Cardiac muscle cell (in vitro differentiated cells and primary cell): ENCODE measurements at regions not wholly inside any gene's neighbourhood (a gene's known extent, or its start where the extent isn't known, plus 50 kb on each side); places are given as distances from the start of the nearest gene placed in this dataset.

ENCODE experiments used
- DNase-seq, 2 donors: peaks; one replicate each; pipeline versions ENCODE4 v3.0.0 to v3.0.0-alpha.2; 2010 to 2017; ENCODE audit warnings: low read depth in 1 of 2, low spot score in 1 of 2
- H3K27ac ChIP-seq: fragments of 200-600 bp; sonication (generic); 2 replicates; pipeline ENCODE4 v1.5.1; 2016
- H3K27me3 ChIP-seq: fragments of 200-600 bp; sonication (generic); 2 replicates; pipeline ENCODE4 v1.6.0; 2016; ENCODE audit warnings: control low read depth
- H3K36me3 ChIP-seq: fragments of 200-600 bp; sonication (generic); 2 replicates; pipeline ENCODE4 v1.5.1; 2016; ENCODE audit warnings: control low read depth
- H3K4me1 ChIP-seq: fragments of 200-600 bp; sonication (generic); 2 replicates; pipeline ENCODE4 v1.8.1; 2017; ENCODE audit warnings: low read depth, mild to moderate bottlenecking, mixed run types
- H3K4me3 ChIP-seq: fragments of 200-600 bp; sonication (generic); 2 replicates; pipeline ENCODE4 v1.5.1; 2016; ENCODE audit warnings: mild to moderate bottlenecking
- H3K9me3 ChIP-seq: fragments of 200-600 bp; sonication (generic); 2 replicates; pipeline ENCODE4 v1.5.1; 2017; ENCODE audit warnings: low read depth, mild to moderate bottlenecking, control low read depth
- TF ChIP-seq, protein P1 (sequence below): IDR thresholded peaks from 2 replicates; pipeline ENCODE4 v1.5.1; 2012; ENCODE audit warnings: low read depth, mild to moderate bottlenecking, low read length

DNA sequence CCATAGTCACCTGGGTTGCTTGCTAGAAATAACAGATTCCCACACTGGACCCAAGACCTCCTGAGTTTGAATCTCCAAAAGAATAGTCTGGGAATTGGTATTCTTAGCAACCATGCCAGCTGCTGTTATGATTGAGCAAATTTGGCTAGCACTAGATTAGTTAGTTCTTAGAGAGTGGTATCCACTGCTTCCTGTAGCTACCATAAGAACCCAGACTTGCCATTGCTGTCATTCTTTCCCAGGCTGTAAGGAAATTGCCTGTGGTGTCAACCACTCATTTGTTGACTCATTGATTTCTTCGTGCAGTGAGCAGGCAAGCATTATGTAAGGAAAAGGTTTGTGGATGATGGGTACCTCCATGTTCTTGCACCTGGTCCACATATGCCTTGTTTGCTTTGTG lies 201.8 kb upstream of the RGS6 start:
- TF ChIP-seq, protein P1, sequence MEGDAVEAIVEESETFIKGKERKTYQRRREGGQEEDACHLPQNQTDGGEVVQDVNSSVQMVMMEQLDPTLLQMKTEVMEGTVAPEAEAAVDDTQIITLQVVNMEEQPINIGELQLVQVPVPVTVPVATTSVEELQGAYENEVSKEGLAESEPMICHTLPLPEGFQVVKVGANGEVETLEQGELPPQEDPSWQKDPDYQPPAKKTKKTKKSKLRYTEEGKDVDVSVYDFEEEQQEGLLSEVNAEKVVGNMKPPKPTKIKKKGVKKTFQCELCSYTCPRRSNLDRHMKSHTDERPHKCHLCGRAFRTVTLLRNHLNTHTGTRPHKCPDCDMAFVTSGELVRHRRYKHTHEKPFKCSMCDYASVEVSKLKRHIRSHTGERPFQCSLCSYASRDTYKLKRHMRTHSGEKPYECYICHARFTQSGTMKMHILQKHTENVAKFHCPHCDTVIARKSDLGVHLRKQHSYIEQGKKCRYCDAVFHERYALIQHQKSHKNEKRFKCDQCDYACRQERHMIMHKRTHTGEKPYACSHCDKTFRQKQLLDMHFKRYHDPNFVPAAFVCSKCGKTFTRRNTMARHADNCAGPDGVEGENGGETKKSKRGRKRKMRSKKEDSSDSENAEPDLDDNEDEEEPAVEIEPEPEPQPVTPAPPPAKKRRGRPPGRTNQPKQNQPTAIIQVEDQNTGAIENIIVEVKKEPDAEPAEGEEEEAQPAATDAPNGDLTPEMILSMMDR = no peak
- peaks cover 4% of the 10 kb centered on the region for H3K36me3 ChIP-seq
- no peaks in the 10 kb centered on the region for H3K4me1 ChIP-seq
- DNase-seq = no peak
- no peak overlapping the region for H3K27ac ChIP-seq
- H3K4me3 ChIP-seq = no peak overlapping the region
- H3K9me3 ChIP-seq = no peaks in the 10 kb centered on the region
- H3K27me3 ChIP-seq = no peaks in the 10 kb centered on the region

DNA sequence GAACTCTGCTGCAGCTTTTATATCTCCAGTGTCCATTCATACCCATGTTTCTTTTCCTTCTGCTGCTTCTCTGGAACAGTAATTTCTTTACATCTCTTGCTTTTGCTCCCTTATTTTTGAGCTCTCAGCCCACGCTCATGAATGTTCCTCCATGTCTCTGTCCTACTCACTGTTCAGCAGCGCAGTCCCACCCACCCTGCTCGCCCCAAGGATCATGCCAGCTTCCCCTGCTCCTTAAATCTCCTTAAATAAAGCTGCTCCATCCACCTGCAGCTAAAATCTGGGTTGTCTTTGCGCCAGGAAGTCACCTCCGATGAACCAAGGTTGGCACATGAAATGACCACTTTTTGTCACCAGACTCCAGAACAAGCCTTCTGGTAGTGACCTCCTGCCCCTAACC lies 201.1 kb upstream of the RGS6 start:
- H3K4me1 ChIP-seq = no peaks in the 10 kb centered on the region
- H3K36me3 ChIP-seq = peaks cover 7% of the 10 kb centered on the region
- H3K27ac ChIP-seq = no peak overlapping the region
- TF ChIP-seq, protein P1 = no peak
- no peak for DNase-seq
- no peaks in the 10 kb centered on the region for H3K9me3 ChIP-seq
- no peak overlapping the region for H3K4me3 ChIP-seq
- no peaks in the 10 kb centered on the region for H3K27me3 ChIP-seq

DNA sequence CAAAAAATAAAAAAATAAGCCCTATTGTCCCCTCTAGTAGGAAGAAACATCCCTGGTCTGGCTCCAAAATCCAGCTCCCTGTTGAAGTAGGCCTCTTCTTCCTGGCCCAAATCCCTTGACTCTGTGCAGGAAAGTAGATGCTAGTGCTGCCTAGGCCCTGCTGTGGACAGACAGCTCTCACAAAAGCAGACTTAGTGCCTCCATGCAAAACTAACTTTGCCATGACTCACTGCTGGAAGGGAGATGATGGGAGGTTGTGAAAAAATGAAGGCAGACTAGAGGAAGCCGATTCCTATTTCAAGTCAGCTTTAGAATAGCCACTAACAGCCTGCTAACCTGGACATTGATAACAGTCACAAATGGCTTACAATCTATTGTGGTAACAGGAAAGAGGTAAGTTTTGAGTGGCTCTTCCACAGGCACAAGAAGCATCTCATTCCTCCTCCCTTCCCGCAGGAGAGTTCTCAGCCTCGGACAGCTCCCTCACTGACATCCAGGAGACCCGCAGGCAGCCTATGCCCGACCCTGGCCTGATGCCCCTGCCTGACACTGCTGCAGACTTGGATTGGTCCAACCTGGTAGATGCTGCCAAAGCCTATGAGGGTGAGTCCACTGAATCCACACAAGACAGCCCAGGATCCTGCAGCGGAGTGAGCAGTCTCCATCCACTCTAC lies 198.9 kb upstream of the RGS6 start:
- no peak overlapping the region for H3K4me3 ChIP-seq
- H3K36me3 ChIP-seq = peaks cover 7% of the 10 kb centered on the region
- H3K27ac ChIP-seq = no peak overlapping the region
- TF ChIP-seq, protein P1 = no peak
- no peaks in the 10 kb centered on the region for H3K9me3 ChIP-seq
- H3K4me1 ChIP-seq = no peaks in the 10 kb centered on the region
- peak in 1 of 2 donors; percentile 57 for DNase-seq
- H3K27me3 ChIP-seq = no peaks in the 10 kb centered on the region

DNA sequence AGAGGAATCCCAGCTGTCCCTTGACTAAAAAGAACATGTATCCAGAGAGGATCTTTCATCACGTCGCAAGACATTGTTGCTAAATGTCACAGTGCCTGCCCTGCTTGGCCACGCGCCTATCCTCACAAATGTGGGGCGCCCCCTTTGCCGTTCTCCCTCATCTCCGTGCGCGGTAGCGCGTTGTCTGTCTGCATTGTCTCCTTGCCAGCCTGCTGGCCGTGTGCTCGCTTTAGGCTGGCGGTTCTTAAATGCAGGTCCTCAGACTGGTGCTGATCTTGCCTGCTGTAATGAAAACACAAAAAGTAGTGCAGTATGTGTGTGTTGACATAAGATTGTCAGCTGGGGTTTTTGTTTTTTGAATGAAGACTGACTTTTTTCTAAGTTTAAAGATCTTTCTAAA lies 198.2 kb upstream of the RGS6 start:
- Histone ChIP-seq H3K9me3 (no peaks in the 10 kb centered on the region), H3K4me3 (no peak overlapping the region), H3K4me1 (no peaks in the 10 kb centered on the region), H3K36me3 (peaks cover 7% of the 10 kb centered on the region), H3K27ac (no peak overlapping the region), H3K27me3 (no peaks in the 10 kb centered on the region)
- TF ChIP-seq, protein P1 = no peak
- DNase-seq = no peak

DNA sequence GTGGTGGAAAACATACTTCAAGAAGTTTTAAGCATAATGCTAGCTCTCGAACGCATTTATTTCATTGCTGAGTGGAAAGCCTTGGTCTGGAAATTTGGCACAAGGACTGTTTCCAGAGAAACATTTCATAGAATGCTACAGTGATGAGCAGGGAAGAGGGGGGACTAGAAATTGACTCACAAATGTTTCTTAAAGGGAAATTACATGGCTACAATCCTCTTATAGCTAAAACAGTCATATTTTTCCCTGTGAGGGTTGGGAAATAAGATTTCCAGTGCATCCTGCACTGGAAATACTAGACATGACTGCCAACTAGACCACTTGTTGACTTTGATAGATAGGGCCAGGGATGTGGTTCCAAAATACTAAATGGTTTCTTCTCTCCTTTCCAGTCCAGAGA lies 197.3 kb upstream of the RGS6 start:
- TF ChIP-seq, protein P1 = no peak
- H3K4me3 ChIP-seq = no peak overlapping the region
- no peak overlapping the region for H3K27ac ChIP-seq
- no peaks in the 10 kb centered on the region for H3K9me3 ChIP-seq
- H3K27me3 ChIP-seq = no peaks in the 10 kb centered on the region
- no peaks in the 10 kb centered on the region for H3K4me1 ChIP-seq
- peaks cover 7% of the 10 kb centered on the region for H3K36me3 ChIP-seq
- DNase-seq = no peak
